ENCODE measurements at regions not wholly inside any gene's neighbourhood (a gene's known extent, or its start where the extent isn't known, plus 50 kb on each side); places are given as distances from the start of the nearest gene placed in this dataset.

DNA sequence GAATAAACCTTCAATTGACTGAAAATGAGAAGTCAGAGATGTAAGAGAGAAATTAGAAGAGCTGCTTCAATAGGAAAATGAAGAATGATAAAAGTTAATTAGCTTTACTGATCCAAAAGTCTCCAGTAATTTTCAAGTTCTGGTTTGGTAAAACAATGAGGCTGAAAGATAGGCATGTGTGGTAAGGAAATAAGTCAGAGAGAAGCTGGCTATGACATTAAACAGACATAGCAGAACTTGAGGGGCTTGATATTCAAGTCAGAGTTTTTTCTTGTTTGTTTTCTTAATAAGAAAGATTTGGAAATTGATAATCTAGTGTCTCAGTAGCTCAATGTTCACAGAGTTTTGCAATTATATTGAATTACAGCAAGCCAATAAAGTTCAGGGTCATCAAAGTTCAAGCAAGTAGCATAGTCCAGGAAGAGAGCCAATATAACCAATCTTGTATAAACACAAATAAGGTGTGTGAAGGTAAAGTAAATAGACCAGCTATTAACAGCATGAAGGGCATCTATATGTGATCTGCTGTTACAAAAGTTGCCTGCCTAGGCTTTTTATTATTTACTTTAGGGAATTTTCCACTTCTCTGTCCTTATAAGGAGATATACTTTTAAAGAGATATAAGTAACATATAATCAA is 1111.5 kb downstream of the TRHDE start:
- Histone ChIP-seq H3K27ac (ENCODE audit: low read depth) (no peak overlapping the region), H2AFZ (no peak overlapping the region), H3K9me2 (ENCODE audit: insufficient read depth) (no peaks in the 10 kb centered on the region), H3K4me3 (no peak overlapping the region), H3K79me2 (replicated peaks; ENCODE audit: insufficient read depth) (no peaks in the 10 kb centered on the region), H3F3A (replicated peaks; ENCODE audit: low read depth) (no peaks in the 10 kb centered on the region), H3K4me2 (no peak overlapping the region), H3K27me3 (ENCODE audit: insufficient read depth) (no peaks in the 10 kb centered on the region), H4K20me1 (replicated peaks; ENCODE audit: insufficient read depth) (no peaks in the 10 kb centered on the region), H3K4me1 (ENCODE audit: insufficient read depth) (no peaks in the 10 kb centered on the region), H3K36me3 (ENCODE audit: insufficient read depth) (no peaks in the 10 kb centered on the region)
- ATAC-seq (no peak), DNase-seq (ENCODE audit: low spot score) (no peak)
- TF ChIP-seq ZNF331 (CRISPR knock-in tag; IDR thresholded peaks at IDR 0.05; ENCODE audit: low read depth), result no peak
- TF ChIP-seq, protein P1, sequence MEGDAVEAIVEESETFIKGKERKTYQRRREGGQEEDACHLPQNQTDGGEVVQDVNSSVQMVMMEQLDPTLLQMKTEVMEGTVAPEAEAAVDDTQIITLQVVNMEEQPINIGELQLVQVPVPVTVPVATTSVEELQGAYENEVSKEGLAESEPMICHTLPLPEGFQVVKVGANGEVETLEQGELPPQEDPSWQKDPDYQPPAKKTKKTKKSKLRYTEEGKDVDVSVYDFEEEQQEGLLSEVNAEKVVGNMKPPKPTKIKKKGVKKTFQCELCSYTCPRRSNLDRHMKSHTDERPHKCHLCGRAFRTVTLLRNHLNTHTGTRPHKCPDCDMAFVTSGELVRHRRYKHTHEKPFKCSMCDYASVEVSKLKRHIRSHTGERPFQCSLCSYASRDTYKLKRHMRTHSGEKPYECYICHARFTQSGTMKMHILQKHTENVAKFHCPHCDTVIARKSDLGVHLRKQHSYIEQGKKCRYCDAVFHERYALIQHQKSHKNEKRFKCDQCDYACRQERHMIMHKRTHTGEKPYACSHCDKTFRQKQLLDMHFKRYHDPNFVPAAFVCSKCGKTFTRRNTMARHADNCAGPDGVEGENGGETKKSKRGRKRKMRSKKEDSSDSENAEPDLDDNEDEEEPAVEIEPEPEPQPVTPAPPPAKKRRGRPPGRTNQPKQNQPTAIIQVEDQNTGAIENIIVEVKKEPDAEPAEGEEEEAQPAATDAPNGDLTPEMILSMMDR (conservative IDR thresholded peaks at IDR 0.05; ENCODE audit: low read depth in 2 of 2), result no peak
- no peak for TF ChIP-seq STAT1 (IDR thresholded peaks at IDR 0.05; ENCODE audit: unreplicated experiment)
- TF ChIP-seq, protein P2, sequence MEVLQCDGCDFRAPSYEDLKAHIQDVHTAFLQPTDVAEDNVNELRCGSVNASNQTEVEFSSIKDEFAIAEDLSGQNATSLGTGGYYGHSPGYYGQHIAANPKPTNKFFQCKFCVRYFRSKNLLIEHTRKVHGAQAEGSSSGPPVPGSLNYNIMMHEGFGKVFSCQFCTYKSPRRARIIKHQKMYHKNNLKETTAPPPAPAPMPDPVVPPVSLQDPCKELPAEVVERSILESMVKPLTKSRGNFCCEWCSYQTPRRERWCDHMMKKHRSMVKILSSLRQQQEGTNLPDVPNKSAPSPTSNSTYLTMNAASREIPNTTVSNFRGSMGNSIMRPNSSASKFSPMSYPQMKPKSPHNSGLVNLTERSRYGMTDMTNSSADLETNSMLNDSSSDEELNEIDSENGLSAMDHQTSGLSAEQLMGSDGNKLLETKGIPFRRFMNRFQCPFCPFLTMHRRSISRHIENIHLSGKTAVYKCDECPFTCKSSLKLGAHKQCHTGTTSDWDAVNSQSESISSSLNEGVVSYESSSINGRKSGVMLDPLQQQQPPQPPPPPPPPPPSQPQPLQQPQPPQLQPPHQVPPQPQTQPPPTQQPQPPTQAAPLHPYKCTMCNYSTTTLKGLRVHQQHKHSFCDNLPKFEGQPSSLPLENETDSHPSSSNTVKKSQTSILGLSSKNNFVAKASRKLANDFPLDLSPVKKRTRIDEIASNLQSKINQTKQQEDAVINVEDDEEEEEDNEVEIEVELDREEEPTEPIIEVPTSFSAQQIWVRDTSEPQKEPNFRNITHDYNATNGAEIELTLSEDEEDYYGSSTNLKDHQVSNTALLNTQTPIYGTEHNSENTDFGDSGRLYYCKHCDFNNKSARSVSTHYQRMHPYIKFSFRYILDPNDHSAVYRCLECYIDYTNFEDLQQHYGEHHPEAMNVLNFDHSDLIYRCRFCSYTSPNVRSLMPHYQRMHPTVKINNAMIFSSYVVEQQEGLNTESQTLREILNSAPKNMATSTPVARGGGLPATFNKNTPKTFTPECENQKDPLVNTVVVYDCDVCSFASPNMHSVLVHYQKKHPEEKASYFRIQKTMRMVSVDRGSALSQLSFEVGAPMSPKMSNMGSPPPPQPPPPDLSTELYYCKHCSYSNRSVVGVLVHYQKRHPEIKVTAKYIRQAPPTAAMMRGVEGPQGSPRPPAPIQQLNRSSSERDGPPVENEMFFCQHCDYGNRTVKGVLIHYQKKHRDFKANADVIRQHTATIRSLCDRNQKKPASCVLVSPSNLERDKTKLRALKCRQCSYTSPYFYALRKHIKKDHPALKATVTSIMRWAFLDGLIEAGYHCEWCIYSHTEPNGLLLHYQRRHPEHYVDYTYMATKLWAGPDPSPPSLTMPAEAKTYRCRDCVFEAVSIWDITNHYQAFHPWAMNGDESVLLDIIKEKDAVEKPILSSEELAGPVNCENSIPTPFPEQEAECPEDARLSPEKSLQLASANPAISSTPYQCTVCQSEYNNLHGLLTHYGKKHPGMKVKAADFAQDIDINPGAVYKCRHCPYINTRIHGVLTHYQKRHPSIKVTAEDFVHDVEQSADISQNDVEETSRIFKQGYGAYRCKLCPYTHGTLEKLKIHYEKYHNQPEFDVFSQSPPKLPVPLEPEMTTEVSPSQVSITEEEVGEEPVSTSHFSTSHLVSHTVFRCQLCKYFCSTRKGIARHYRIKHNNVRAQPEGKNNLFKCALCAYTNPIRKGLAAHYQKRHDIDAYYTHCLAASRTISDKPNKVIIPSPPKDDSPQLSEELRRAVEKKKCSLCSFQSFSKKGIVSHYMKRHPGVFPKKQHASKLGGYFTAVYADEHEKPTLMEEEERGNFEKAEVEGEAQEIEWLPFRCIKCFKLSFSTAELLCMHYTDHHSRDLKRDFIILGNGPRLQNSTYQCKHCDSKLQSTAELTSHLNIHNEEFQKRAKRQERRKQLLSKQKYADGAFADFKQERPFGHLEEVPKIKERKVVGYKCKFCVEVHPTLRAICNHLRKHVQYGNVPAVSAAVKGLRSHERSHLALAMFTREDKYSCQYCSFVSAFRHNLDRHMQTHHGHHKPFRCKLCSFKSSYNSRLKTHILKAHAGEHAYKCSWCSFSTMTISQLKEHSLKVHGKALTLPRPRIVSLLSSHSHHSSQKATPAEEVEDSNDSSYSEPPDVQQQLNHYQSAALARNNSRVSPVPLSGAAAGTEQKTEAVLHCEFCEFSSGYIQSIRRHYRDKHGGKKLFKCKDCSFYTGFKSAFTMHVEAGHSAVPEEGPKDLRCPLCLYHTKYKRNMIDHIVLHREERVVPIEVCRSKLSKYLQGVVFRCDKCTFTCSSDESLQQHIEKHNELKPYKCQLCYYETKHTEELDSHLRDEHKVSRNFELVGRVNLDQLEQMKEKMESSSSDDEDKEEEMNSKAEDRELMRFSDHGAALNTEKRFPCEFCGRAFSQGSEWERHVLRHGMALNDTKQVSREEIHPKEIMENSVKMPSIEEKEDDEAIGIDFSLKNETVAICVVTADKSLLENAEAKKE (CRISPR knock-in tag; IDR thresholded peaks at IDR 0.05), result no peak
- TF ChIP-seq, protein P3, sequence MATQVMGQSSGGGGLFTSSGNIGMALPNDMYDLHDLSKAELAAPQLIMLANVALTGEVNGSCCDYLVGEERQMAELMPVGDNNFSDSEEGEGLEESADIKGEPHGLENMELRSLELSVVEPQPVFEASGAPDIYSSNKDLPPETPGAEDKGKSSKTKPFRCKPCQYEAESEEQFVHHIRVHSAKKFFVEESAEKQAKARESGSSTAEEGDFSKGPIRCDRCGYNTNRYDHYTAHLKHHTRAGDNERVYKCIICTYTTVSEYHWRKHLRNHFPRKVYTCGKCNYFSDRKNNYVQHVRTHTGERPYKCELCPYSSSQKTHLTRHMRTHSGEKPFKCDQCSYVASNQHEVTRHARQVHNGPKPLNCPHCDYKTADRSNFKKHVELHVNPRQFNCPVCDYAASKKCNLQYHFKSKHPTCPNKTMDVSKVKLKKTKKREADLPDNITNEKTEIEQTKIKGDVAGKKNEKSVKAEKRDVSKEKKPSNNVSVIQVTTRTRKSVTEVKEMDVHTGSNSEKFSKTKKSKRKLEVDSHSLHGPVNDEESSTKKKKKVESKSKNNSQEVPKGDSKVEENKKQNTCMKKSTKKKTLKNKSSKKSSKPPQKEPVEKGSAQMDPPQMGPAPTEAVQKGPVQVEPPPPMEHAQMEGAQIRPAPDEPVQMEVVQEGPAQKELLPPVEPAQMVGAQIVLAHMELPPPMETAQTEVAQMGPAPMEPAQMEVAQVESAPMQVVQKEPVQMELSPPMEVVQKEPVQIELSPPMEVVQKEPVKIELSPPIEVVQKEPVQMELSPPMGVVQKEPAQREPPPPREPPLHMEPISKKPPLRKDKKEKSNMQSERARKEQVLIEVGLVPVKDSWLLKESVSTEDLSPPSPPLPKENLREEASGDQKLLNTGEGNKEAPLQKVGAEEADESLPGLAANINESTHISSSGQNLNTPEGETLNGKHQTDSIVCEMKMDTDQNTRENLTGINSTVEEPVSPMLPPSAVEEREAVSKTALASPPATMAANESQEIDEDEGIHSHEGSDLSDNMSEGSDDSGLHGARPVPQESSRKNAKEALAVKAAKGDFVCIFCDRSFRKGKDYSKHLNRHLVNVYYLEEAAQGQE (IDR thresholded peaks at IDR 0.05; ENCODE audit: unreplicated experiment), result no peak
- Mint-ChIP-seq H3K27ac (no peak overlapping the region), H3K27me3 (ENCODE audit: insufficient read depth, low read depth, poor library complexity) (peaks cover 1% of the 10 kb centered on the region), H3K4me3 (no peak overlapping the region), H3K9me3 (no peaks in the 10 kb centered on the region), H3K36me3 (ENCODE audit: low read depth) (no peaks in the 10 kb centered on the region), H3K4me1 (no peaks in the 10 kb centered on the region)

All from GM23338 (cell line).